HG03060 (cell line): ENCODE measurements at regions not wholly inside any gene's neighbourhood (a gene's known extent, or its start where the extent isn't known, plus 50 kb on each side); places are given as distances from the start of the nearest gene placed in this dataset.
"Not testable (repeated sequence)": the region's sequence is repeated elsewhere in the genome, so short reads cannot be mapped to it uniquely, and the experiment has no call there.

Experiments
- ATAC-seq: cut with Tn5 transposase; IDR thresholded peaks from one replicate; pipeline ENCODE4 v1.9.1; 2021; ENCODE audit warnings: low read depth, moderate number of reproducible peaks; ENCODE audit not compliant: unreplicated experiment

GRCh38 chr2:35831385-35831784 lies 524.2 kb upstream of the CRIM1 start:
- no peak for ATAC-seq

- ATAC-seq, result no peak
These were observed 524.7 kb upstream of the CRIM1 start for GRCh38 chr2:35830833-35831232.

GRCh38 chr2:35827086-35827485 lies 528.5 kb upstream of the CRIM1 start:
- ATAC-seq, result no peak

- ATAC-seq, result no peak
These were observed 532.9 kb upstream of the CRIM1 start for GRCh38 chr2:35822716-35823115.

- ATAC-seq, result no peak
These were observed 533.9 kb upstream of the CRIM1 start for GRCh38 chr2:35821675-35822074.

- ATAC-seq, result no peak
These were observed 535.2 kb upstream of the CRIM1 start for GRCh38 chr2:35820391-35820790.

- ATAC-seq, result no peak
These were observed 536.5 kb upstream of the CRIM1 start for GRCh38 chr2:35819033-35819432.

- ATAC-seq, result not testable (repeated sequence)
These were observed 537.2 kb upstream of the CRIM1 start for GRCh38 chr2:35818359-35818758.

- not testable (repeated sequence) for ATAC-seq
These were observed 541.0 kb upstream of the CRIM1 start for GRCh38 chr2:35814597-35814996.

GRCh38 chr2:35803126-35803525 lies 552.5 kb upstream of the CRIM1 start:
- no peak for ATAC-seq

- no peak for ATAC-seq
These were observed 560.7 kb upstream of the CRIM1 start for GRCh38 chr2:35794796-35795450.

- no peak for ATAC-seq
These were observed 565.3 kb upstream of the CRIM1 start for GRCh38 chr2:35790292-35790691.

GRCh38 chr2:35788543-35788942 lies 567.0 kb upstream of the CRIM1 start:
- no peak for ATAC-seq

- ATAC-seq, result no peak
These were observed 568.1 kb upstream of the CRIM1 start for GRCh38 chr2:35787302-35788031.

GRCh38 chr2:35785564-35785963 lies 570.0 kb upstream of the CRIM1 start:
- no peak for ATAC-seq

- no peak for ATAC-seq
These were observed 570.8 kb upstream of the CRIM1 start for GRCh38 chr2:35784777-35785176.

- ATAC-seq, result no peak
These were observed 571.9 kb upstream of the CRIM1 start for GRCh38 chr2:35783723-35784122.

GRCh38 chr2:35741556-35741955 lies 614.0 kb upstream of the CRIM1 start:
- ATAC-seq, result no peak

- no peak for ATAC-seq
These were observed 623.9 kb upstream of the CRIM1 start for GRCh38 chr2:35731674-35732073.

GRCh38 chr2:35714883-35715282 lies 640.7 kb upstream of the CRIM1 start:
- ATAC-seq, result no peak

- ATAC-seq, result no peak
These were observed 647.1 kb upstream of the CRIM1 start for GRCh38 chr2:35708411-35708923.

GRCh38 chr2:35688309-35688708 lies 667.3 kb upstream of the CRIM1 start:
- ATAC-seq, result no peak
